ENCODE measurements at regions not wholly inside any gene's neighbourhood (a gene's known extent, or its start where the extent isn't known, plus 50 kb on each side); places are given as distances from the start of the nearest gene placed in this dataset.

DNA sequence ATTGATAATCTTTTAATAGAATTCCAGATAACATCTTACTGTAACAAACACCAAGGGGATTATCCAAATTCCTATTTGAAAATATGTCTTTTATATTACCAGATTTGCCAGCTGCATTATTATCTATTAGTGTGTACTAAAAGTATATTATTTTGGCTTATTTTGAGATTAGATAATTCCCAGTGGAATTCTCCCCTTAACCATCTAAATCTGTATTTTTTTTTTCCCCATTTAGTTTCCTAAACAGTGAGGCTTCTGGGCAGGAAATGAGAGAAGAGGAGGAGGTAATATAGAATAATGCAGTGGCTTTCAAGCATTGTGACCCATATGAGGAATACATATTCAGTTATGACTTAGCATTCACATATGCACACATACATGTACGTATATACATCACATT lies 53.5 kb upstream of the ABL1 start:
- ATAC-seq = no peak
- no peak for DNase-seq

DNA sequence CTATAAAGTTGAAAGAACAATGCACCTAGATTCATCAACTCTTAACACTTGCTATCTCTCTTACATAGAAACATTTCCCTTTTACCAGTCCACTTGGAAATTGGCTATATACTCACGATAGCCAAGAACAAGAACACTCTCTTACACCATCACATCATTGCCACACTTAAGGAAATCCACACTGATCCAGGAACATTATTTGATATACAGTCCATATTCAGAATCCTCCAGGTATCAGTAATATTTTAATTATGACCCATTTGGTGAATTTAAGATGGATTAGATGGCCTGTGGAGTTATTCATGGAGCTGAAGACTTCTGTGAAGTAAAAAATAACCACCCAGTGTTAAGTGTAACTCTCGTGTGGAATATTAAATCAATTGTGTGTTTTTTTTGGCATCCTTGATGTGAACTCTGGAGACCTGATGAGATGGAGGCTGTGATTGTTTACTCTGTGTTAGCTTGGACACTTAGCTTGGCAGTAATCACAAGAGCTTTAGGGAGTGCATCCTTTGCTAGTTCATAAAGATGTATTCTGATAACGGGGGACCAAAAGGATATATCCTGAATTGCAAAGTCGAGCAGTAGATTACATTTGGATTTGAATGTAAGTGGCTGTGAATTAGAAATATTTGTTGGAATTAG lies 52.0 kb upstream of the ABL1 start:
- no peak for DNase-seq
- ATAC-seq = no peak

DNA sequence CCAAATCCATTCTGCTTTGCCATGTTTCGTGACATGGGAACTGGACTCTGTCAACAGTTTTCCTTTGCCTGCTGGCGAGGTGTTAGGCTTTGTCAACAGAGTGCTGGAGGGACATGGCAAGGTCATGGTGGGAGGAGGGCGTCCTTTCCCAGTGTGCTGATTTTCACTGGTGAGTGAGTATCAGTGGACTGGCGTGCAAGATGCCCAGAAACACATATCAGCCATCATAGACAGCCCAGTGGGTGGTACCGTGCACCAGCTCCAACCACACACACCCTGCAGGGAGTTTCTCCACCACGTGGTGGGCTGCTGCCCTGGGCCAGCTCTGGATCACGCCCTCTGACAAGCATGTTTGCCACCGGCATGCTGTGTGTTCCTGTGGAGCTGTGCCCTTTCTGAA lies 50.0 kb upstream of the ABL1 start:
- no peak for ATAC-seq

More for the DNA sequence above, 50.0 kb upstream of the ABL1 start:
- no peak for DNase-seq

Measured in stimulated activated naive CD8-positive, alpha-beta T cell treated with anti-CD3 and anti-CD28 coated beads, Interleukin-15, Interleukin-2, amounts not matched to agents 100 U/mL and 50 U/mL, for 24 hours (primary cell).